ENCODE measurements at regions not wholly inside any gene's neighbourhood (a gene's known extent, or its start where the extent isn't known, plus 50 kb on each side); places are given as distances from the start of the nearest gene placed in this dataset.

DNA sequence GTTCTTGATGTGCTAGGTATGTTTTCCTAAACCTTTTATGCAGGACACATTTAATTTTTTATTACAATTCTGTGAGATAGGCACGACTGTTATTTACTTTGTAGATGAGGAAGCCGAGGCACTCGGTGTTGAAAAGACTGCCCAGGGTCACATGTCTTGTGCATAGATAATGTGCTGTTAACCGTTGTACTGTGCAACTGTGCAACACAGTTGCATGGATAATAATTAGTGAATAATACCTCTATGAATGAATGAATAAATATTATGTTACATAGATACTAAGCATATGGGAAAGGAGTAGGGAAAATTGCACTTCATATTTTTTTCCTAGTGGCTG lies 60.3 kb upstream of the DEK start:
- no peak for TF ChIP-seq EZH2 (optimal IDR thresholded peaks at IDR 0.05; ENCODE audit: low read depth, low read length)
- no peak for TF ChIP-seq CTCF (IDR thresholded peaks at IDR 0.05; ENCODE audit: low read length)
- TF ChIP-seq EZH2phosphoT487 (IDR thresholded peaks at IDR 0.05; ENCODE audit: low read length) = no peak

Measured in MM.1S (cell line).